ENCODE measurements at regions not wholly inside any gene's neighbourhood (a gene's known extent, or its start where the extent isn't known, plus 50 kb on each side); places are given as distances from the start of the nearest gene placed in this dataset.

DNA sequence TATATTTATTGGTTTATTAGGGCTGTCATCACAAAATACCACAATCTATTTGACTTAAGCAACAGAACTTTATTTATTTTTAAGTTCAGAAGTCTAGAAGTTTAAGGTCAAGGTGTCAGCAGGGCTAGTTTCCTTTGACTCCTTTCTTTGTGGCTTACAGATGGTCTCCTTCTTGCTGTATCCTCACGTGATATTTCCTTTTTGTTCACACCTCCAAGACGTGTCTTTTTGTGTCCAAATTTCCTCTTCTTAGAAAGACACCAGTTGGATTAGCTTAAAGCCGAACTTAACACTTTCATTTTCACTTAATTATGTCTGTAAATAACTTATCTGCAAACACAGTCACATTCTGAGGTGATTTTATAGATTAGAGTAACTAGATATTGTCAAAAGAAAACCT, 631.4 kb upstream of the POT1 start:
- no peak for DNase-seq

DNA sequence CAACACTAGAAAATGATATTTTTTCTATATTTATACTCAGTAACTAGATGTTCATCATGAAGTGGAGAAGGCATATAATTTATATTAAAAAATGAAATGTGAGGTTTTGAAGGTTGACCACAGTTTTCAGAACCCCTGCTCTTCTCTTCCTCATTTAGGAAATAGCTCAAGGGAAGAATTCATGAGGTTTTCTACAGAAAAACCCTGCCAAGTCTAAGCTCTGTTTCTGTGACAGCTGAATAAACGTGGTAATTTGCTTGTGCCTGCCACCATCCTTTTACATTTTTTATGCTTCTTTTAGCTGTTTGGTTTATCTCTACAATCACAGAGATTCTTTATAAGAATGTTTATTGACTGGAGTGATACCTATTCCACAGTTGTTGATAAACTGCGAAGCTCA, 630.3 kb upstream of the POT1 start:
- no peak for DNase-seq

DNA sequence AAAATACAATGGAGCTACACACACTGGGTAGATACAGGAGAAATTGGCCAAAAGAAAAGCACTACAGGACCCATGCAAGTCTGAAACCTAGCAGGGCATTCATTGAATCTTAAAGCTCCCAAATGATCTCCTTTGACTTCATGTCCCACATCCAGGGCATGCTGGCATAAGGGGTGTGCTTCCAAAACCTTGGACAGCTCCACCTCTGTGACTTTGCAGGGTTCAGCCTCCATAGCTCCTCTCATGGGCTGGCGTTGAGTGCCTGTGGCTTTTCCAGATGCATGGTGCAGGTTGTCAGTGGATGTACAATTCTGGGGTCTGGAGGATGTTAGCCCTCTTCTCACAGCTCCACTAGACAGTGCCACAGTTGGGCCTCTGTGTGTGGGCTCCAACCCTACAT, 626.3 kb upstream of the POT1 start:
- DNase-seq, result no peak

DNA sequence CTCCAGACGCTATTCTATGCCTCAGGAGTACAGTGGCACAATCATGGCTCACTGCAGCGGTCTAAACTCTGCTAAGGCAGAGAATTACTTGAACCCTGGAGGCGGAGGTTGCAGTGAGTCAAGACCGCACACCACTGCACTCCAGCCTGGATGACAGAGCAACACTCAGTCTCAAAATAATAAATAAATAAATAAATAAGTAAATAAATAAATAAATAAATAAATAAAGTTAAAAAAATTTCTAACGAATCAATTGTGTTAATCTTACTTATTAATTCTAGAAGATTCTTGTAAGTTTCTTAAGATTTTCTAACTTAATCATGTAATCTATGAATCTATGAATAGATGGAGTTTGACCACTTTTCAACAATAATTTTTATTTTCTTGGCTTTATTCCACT, 621.4 kb upstream of the POT1 start:
- no peak for DNase-seq

DNA sequence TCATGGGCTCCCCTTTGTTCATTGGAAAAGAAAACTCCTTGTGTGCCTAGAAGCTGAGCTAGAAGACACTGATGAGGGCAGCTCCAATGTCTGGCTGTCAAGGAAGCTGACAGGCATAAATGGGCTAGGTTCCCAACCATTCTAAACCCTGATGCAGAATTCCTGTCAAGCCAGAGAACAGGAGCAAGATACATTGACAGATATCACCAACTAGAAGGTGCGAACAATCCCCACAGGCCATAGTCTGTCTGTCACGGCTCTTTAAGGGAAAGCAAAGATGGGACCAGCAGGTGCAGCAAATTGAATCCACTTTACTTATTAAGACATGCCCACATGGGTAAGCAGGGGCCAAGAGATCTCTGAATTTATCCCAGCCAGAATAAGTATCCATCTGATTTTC, 617.9 kb upstream of the POT1 start:
- no peak for DNase-seq

DNA sequence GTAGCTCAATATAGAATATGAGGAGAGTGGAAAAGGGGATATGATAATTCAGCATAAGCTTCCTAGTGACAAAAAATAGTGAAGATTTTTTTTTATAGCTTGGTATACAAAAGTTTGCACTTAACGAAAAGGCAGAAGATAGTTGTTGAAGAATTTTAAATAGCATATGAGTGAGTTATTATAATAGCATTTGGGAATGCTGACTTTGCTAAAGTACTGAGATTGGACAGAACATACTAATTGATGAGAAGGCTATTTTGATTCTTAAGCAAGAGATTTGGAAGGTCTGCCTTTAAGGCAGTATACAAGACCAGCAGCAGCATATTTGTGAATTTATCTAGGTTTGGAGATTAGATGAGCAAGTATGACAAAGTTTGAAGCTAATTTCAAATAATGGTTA, 600.9 kb upstream of the POT1 start:
- DNase-seq, result no peak

DNA sequence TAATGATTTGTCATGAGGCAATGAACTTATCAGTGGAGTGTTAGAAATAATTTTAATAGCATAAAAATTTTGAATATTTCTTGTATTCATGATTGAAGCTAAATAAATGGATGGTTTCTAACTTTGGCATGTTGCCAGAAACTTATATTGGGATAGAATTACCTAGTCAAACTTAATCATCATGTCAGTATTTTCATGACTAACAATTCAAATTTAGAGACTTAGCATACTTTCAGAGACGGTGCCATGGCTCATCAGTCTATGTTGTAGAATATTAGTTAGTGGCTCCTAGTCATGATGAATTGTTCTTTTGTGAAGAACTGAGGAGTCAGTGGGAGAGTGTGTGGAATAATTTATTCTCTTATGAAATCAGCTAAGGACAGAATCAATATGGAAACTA, 599.6 kb upstream of the POT1 start:
- no peak for DNase-seq

DNA sequence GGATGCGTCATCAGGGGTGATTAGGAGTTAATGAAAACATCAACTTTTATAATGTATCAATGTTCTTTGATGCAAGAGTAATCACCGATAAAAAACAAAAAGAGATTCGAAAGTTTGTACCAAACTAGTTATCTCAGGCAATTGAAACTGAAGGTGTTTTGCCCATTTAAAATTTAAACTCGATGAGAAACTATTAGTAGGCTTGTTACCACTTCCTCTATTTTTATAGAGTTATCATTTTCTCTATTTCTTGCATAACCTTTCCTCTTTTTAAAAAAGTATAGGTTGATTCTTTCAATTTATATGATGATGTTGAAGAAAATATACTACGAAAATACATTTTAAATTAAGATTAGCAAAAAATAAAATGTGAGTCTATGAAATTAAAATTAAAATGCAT, 597.3 kb upstream of the POT1 start:
- DNase-seq, result no peak

DNA sequence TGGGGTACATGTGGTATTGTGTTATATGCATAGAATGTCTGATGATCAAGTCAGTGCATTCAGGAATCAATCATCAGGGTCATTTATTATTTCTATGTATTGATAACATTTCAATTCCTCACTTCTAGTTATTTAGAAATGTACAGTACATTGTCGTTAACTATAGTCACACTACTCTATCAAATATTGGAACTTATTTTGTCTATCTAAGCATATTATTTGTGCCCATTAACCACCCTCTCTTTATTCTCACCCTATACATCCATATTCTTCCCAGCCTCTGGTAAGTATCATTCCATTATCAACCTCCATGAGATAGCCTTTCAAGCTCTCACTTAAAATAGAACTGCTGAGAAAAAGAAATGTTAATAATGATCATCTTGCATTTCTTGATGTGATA, 596.5 kb upstream of the POT1 start:
- no peak for DNase-seq

DNA sequence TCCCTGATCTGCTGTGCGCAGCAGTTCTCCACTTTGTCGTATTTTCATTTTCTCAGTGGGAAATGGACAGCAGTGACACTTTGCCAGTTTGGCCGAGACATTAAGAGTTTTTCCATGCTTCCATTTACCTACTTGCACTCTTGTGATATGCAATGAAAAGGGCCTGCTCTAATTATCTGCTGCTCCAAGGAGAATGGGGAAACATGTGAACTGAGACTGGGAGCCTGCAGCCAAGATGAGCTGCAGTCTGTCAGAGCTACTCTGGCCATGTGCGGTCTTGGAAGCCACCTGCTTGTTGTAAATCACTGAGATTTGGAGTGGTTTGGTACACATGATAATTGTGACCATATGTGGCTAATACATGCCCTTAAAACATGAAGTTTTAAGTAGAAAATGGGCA, 586.6 kb upstream of the POT1 start:
- DNase-seq, result no peak

DNA sequence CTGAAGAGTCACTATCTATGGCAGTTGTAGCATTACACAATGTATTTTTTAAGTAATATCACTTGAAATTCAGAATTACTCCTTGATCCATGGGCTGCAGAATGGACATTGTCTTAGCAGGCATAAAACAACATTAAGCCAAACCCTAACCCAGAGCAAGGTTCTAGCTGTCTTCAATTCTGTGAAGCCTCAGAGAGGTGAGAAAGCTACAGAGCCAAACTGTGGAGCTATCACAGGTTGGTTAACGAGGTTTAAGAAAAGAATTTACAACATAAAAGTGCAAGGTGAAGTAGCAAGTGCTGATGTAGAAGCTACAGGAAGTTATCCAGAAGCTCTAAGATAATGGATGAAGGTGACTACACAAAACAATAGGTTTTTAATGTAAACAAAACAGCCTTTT, 582.7 kb upstream of the POT1 start:
- DNase-seq, result no peak

DNA sequence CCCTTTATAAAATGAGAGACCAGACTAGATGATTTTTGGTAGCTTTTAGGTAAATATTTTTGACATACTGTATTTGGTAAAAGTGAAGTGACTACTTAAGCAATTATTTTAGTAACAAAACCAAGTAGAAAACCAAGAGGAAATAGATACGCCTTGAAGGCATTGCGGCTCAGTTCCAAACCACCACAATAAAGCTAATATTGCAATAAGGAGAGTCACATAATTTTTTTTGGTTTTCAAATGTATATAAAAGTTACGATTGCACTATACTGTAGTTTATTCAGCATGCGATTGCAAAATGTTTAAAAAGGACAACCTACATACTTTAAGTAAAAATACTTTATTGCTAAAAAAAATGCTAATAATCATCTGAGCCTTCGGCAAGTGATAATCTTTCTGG, 581.7 kb upstream of the POT1 start:
- DNase-seq, result no peak

DNA sequence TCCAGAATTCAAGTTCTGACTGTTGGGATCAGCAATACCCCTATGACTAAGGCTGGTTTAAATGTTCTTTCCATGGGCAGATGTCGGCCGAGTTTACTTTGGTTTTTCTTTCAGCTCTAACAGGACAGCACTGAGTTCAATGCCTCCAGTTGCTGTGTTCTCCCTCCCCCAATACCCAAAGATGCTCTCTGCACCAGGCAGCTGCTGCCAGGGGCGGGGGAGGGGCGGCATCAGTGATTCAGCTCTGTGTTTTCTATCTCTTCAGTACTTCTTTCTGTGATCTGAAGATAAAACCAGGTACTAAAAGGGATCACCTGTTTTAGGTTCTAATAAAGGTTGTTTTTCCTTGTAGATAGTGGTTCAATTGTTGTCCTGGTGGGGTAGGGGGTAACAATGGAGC, 576.7 kb upstream of the POT1 start:
- DNase-seq, result no peak

DNA sequence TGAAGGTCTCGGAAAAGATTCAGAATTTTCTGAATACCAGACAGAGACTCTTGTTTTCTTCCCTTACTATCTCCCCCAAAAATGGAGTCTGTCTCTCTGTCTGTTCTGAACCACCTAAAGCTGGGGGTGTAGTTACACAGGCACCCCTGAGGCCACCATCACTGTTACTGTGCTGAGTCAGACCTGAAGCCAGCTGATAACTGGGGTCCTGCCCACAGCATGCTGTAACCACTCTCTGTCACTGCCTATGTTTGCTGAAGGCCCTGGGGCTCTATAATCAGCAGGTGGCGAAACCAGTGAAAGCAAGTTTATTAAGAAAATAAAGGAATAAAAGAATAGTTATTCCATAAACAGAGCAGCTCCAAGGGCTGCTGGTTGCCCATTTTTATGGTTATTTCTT, 575.2 kb upstream of the POT1 start:
- DNase-seq, result no peak

DNA sequence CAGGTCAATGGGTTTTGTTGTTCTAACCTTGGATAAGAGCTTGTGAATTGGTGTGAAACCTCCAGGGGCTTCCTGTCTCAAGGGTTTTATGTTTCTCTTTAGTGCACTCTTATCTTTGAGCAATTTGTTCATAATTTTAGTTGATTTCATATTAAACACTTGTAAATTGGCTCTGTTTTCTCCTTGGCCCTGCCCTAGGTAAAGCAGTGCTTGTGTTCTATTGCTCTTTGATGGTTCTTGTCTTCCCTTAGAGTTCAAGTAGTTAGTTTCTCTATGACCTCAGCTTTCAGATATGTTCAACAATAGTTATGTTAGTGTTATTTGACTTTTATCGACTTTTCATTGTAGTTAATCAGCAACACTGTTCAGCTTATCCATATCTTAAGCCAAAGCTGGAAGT, 566.4 kb upstream of the POT1 start:
- DNase-seq, result no peak

DNA sequence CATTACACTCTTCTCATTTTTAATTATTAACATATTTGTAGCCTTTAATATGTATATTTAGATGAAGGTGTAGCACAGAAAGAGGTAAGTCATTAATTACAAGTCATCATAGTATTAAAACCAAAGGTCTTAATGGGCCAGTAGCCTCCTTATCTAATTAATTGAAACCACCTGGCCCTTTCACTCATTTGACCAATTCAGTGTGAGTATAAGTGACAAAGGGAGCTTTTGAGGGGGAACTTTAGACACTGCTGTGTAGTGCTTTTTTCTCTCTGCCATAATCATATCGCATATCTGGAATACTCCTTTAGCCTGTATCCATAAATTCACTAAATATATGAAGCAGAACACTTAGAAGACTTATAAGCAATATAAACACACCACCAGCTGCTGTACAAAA, 562.9 kb upstream of the POT1 start:
- DNase-seq, result no peak

DNA sequence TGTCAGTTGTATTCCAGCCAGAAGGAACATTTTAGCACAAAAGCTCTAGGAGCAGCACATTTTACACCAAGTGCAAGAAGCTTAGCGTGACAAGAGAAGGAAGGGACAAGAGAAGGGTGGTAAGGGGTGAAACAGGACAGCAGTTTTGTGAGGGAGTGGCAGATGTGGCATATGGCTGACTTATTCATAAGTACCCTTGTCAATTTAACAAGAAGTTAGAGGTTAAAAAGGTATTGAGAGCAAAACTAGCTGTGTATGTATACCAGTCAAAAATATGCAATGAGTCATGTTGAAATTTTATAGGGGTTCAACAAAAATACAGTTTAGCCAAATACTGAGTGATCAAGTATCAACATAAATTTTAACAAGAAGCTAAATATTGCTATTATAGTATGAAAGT, 561.5 kb upstream of the POT1 start:
- no peak for DNase-seq

DNA sequence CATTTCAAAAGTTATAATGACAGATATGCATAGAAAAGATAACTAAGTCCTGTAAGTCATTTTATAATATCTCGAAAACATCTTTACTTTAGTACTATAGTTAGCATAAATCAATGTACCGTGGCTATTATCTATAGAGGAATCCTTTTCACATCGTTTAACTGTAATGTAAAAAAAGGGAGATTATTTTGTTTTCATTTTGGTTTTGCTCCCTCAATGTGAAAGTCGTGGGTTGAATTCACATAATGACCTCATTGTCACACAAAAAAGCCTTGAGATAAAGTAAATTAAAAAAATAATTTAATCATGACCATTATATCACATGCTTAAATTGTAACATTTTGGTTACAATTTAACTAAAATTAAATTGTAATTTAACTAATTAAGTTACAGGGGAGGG, 560.5 kb upstream of the POT1 start:
- DNase-seq, result no peak

DNA sequence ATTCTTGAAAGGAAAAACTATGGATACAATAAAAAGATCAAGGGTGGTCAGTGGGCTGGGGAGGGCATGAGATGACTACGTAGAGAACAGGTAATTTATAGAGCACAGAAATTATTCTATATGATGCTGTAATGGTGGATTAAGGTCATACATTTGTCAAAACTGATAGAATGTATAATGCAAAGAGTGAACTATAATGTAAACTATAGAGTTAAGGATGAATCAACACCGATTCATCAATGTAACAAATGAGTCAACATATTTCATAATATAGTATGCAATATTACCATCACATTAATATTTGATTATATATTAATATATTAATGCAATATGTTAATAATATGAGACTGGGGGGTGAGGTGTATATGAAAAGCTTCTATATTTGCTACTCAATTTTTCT, 555.6 kb upstream of the POT1 start:
- no peak for DNase-seq

DNA sequence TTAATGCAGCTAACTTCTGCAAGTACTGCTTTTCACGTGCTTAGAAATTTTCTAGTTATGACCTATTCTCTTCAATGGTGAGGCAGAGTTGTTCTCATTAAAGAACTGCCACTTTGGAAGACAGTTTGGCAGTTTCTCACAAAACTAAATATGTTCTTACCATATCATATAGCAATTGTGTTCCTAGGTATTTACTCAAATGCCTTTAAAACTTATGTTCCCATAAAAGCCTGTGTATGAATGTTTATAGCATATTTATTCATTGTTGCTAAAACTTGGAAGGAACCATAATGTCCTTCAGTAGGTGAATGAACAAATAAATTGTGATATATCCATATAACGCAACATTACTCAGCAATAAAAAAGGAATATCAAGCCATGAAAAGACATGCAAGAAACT, 555.1 kb upstream of the POT1 start:
- no peak for DNase-seq

DNA sequence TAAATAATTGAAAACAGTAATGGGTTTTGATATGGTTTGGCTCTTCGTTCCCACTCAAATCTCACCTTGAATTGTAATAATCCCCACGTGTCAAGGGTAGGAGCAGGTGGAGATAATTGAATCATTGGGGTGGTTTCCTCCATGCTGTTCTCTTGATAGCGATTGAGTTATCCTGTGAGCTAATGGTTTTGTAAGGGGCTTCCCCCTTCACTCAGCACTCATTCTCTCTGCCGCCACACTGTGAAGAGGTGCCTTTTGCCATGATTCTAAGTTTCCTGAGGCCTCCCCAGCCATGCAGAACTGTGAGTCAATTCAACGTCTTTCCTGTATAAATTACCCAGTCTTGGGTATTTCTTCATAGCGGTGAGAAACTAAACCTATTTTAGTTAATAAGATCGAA, 551.7 kb upstream of the POT1 start:
- DNase-seq, result no peak

DNA sequence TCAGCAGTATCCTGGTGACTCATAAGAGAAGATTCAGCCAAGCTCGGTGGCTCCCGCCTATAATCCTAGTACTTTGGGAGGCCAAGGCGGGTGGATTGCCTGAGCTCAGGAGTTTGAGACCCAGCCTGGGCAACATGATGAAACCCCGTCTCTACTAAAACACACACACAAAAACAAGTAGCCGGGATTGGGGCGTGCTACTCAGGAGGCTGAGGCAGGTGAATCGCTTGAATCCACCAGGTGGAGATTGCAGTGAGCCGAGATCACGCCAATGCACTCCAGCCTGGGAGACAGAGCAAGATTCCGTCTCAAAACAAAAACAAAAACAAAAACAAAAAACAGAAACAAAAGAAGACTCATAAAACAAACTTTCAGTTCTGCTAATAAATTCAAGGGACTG, 551.1 kb upstream of the POT1 start:
- no peak for DNase-seq

DNA sequence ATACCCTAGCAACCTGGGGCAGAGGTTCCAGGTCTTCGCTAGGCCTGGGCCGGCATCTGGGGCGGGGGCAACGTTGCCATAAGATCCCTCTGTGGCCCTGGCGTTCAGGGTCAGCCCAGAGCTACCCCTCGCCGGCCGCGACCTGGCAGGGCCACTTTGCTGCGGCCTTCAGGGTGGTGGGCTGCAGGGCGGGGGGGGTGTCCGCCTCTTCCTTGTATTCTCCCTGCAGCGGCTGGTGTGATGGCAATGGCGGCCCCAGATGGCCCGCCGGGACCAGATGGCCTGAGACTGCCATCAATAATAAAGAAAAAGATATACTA, 539.2 kb upstream of the POT1 start:
- no peak for DNase-seq

DNA sequence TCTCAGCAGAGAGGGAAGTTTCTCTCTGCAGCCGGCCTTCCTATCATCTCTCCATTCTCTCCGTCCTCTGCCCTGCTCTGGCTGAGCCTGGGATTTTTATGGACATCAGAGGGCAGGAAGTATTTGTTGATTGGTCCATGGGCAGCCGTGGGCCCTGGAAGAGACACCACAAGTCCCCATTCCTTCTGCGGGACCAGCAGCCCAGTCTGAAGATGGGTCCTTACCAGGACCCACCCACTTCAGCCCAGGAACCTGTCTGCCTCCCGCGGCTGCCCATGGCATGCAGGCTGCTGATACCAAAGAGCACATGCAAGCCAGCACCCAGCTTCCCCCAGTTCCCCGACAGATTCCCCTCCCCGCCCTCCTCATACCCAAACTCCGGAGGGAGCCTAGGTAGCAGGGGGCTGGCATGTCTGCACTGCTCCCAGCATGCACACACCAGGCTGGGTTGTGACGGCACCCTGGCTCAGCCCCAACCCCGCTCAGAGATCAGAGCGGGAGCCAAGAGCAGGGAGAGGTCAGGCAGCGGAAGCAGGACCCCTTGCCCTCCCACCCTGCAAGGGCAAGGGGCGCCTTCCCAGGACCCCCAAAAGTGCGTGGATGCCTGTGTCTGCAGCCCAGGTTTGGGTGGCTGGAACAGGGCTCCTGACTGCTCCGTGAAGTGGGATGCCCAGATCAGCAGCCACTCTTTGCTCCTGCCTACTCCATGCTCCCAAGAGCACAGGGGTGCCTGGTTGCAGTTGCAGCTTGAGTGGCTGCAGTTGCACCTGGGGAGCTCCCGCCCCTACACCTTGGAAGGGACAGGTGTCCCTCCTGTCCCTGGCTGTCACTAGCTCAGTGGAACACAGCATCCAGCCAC, 538.6 kb upstream of the POT1 start:
- DNase-seq, result no peak

DNA sequence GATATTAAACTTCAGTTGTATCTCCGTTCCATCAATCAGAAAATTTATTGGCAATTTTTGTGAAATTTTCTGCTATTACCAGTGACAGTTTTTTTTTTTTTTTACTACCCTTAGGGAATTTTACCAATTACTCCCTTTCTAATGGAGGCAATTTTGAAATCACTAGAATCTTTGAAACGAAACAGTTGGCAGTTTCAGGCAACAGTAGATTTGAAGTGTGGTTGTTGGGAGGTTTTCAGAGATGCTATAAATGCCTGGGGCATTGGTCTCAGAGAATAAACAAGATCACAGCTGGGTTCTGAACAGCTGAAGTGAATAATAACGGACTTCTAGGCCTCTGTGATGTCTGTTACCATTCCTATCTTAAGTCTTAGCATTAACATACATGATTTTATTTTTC, 535.9 kb upstream of the POT1 start:
- no peak for DNase-seq
